H1 (cell line): ENCODE measurements at regions not wholly inside any gene's neighbourhood (a gene's known extent, or its start where the extent isn't known, plus 50 kb on each side); places are given as distances from the start of the nearest gene placed in this dataset.

Experiments
- CTCF ChIA-PET: fragments of 300-600 bp; sonication (Branson Sonifier 250); formaldehyde crosslinking; loops from one replicate; lab custom pipeline; 2021; ENCODE audit not compliant: partially characterized antibody; lab: Charles Lee
- POLR2A ChIA-PET: fragments of 300-600 bp; sonication (Branson Sonifier 250); formaldehyde crosslinking; loops from one replicate; lab custom pipeline; 2021; ENCODE audit warnings: inconsistent platforms; ENCODE audit not compliant: partially characterized antibody; lab: Charles Lee
- DNase-seq, 2 experiments: peaks; one replicate each; pipeline versions ENCODE4 v3.0.0 to v3.0.0-alpha.2; 2010 to 2022; ENCODE audit warnings: low spot score in 2 of 2, low read depth in 1 of 2, mixed read lengths in 1 of 2
- FAIRE-seq: peaks from 2 replicates; lab custom pipeline; 2011; peaks lifted over from hg19 to GRCh38; lab: Jason Lieb, UNC
- H2AFZ ChIP-seq: 2 replicates; pipeline ENCODE4 v1.8.1; 2012; ENCODE audit warnings: low read length, inconsistent platforms
- H2AK5ac ChIP-seq: 2 replicates; pipeline ENCODE4 v1.6.1; 2013; ENCODE audit warnings: low read depth, low read length
- H2BK120ac ChIP-seq: replicated peaks from 2 replicates; pipeline ENCODE3; 2013; ENCODE audit warnings: low read depth, low read length, inconsistent platforms
- H2BK12ac ChIP-seq: 2 replicates; pipeline ENCODE4 v1.6.1; 2013; ENCODE audit warnings: low read depth, low read length
- H2BK15ac ChIP-seq: 2 replicates; pipeline ENCODE4 v1.6.1; 2013; ENCODE audit warnings: low read length
- H2BK20ac ChIP-seq: 2 replicates; pipeline ENCODE4 v1.6.1; 2013; ENCODE audit warnings: low read length
- H2BK5ac ChIP-seq: 2 replicates; pipeline ENCODE4 v1.6.1; 2013; ENCODE audit warnings: low read depth, low read length
- H3K14ac ChIP-seq: 2 replicates; pipeline ENCODE4 v1.6.1; 2013; ENCODE audit warnings: inconsistent platforms; ENCODE audit not compliant: insufficient read length
- H3K18ac ChIP-seq: 2 replicates; pipeline ENCODE4 v1.6.1; 2013; ENCODE audit warnings: low read length; ENCODE audit errors: extremely low read depth
- H3K23ac ChIP-seq: 2 replicates; pipeline ENCODE4 v1.6.1; 2013; ENCODE audit warnings: inconsistent platforms; ENCODE audit not compliant: insufficient read length
- H3K23me2 ChIP-seq: 2 replicates; pipeline ENCODE4 v1.6.1; 2013; ENCODE audit warnings: low read depth, low read length
- H3K27ac ChIP-seq: 2 replicates; pipeline ENCODE4 v1.6.1; 2011; ENCODE audit warnings: low read depth, low read length, inconsistent platforms
- H3K27me3 ChIP-seq, 4 experiments: replicated peaks in 1 of 4; 1 replicate in 1 of 4; 2 replicates in 3 of 4; pipeline versions ENCODE4 v1.6.1 to v1.8.1; 2011 to 2013; ENCODE audit warnings: low read length in 3 of 4, mild to moderate bottlenecking in 3 of 4, inconsistent platforms in 2 of 4, mixed read lengths in 2 of 4, moderate library complexity in 1 of 4; ENCODE audit not compliant: control insufficient read depth in 3 of 4, insufficient read depth in 3 of 4; ENCODE audit errors: extremely low read depth in 1 of 4
- H3K36me3 ChIP-seq, 4 experiments: 2 replicates each; pipeline versions ENCODE4 v1.6.1 to v1.8.1; 2011 to 2013; ENCODE audit warnings: mild to moderate bottlenecking in 4 of 4, low read length in 3 of 4, moderate library complexity in 2 of 4, control low read depth in 1 of 4, inconsistent platforms in 1 of 4; ENCODE audit not compliant: insufficient read depth in 4 of 4, control insufficient read depth in 2 of 4
- H3K4ac ChIP-seq: replicated peaks from 2 replicates; pipeline ENCODE3; 2013; ENCODE audit warnings: low read length, low read depth, mixed read lengths, inconsistent platforms; ENCODE audit not compliant: insufficient read length
- H3K4me1 ChIP-seq, 4 experiments: replicated peaks in 1 of 4; 1 replicate in 1 of 4; 2 replicates in 3 of 4; pipeline versions ENCODE4 v1.6.1 to v1.8.1; 2011 to 2013; ENCODE audit warnings: low read length in 3 of 4, inconsistent platforms in 2 of 4, mixed read lengths in 1 of 4; ENCODE audit not compliant: insufficient read depth in 4 of 4, control insufficient read depth in 3 of 4
- H3K4me2 ChIP-seq, 2 experiments: 2 replicates each; pipeline versions ENCODE4 v1.6.1 to v1.8.1; 2011 to 2013; ENCODE audit warnings: low read depth in 2 of 2, low read length in 2 of 2, control low read depth in 1 of 2, inconsistent platforms in 1 of 2, mild to moderate bottlenecking in 1 of 2; ENCODE audit not compliant: insufficient read depth in 1 of 2
- H3K4me3 ChIP-seq, 4 experiments: fragments of 200-600, 300-600 bp in 1 of 4; sonication (generic), shearing (Covaris generic), sonication (Bioruptor Twin) in 1 of 4; 2 replicates each; pipeline versions ENCODE4 v1.5.1 to v1.8.1; 2011 to 2016; ENCODE audit warnings: low read length in 4 of 4, low read depth in 3 of 4, control low read depth in 2 of 4, inconsistent platforms in 2 of 4, mild to moderate bottlenecking in 2 of 4, mixed read lengths in 1 of 4, moderate library complexity in 1 of 4; ENCODE audit not compliant: insufficient read depth in 2 of 4; ENCODE audit errors: extremely low read depth in 1 of 4
- H3K56ac ChIP-seq: replicated peaks from 2 replicates; pipeline ENCODE3; 2013; ENCODE audit warnings: low read depth, mild to moderate bottlenecking, mixed read lengths, low read length, inconsistent platforms; ENCODE audit not compliant: insufficient read length
- H3K79me1 ChIP-seq: 2 replicates; pipeline ENCODE4 v1.6.1; 2013; ENCODE audit warnings: low read depth, low read length, control low read depth
- H3K79me2 ChIP-seq, 2 experiments: 2 replicates each; pipeline versions ENCODE4 v1.6.1 to v1.8.1; 2012 to 2013; ENCODE audit warnings: low read length in 2 of 2, mild to moderate bottlenecking in 2 of 2, inconsistent platforms in 1 of 2; ENCODE audit not compliant: insufficient read depth in 2 of 2, control insufficient read depth in 1 of 2
- H3K9ac ChIP-seq, 4 experiments: replicated peaks in 1 of 4; 1 replicate in 1 of 4; 2 replicates in 3 of 4; pipeline versions ENCODE4 v1.6.1 to v1.8.1; 2011 to 2013; ENCODE audit warnings: low read depth in 3 of 4, low read length in 3 of 4, control low read depth in 2 of 4, mild to moderate bottlenecking in 2 of 4, moderate library complexity in 2 of 4, inconsistent platforms in 1 of 4; ENCODE audit errors: extremely low read depth in 1 of 4
- H3K9me3 ChIP-seq, 2 experiments: 2 replicates each; pipeline versions ENCODE4 v1.6.1 to v1.8.1; 2012 to 2013; ENCODE audit warnings: mild to moderate bottlenecking in 2 of 2, moderate library complexity in 2 of 2, control low read depth in 1 of 2, inconsistent platforms in 1 of 2, low read depth in 1 of 2, low read length in 1 of 2, mixed read lengths in 1 of 2; ENCODE audit not compliant: insufficient read depth in 2 of 2
- H4K20me1 ChIP-seq, 2 experiments: replicated peaks in 1 of 2; 2 replicates each; pipeline versions ENCODE3 to v1.8.1; 2011 to 2013; ENCODE audit warnings: inconsistent platforms in 2 of 2, low read length in 2 of 2, mild to moderate bottlenecking in 1 of 2; ENCODE audit not compliant: insufficient read depth in 2 of 2, control insufficient read depth in 1 of 2
- H4K5ac ChIP-seq: 2 replicates; pipeline ENCODE4 v1.6.1; 2013; ENCODE audit warnings: low read length, low read depth, mixed read lengths, inconsistent platforms; ENCODE audit not compliant: insufficient read length
- H4K8ac ChIP-seq: 2 replicates; pipeline ENCODE4 v1.8.0; 2013; ENCODE audit warnings: mild to moderate bottlenecking, moderate library complexity, low read length, inconsistent platforms; ENCODE audit not compliant: insufficient read depth; ENCODE audit errors: extremely low read depth
- H4K91ac ChIP-seq: replicated peaks from 2 replicates; pipeline ENCODE3; 2013; ENCODE audit warnings: low read length, mixed read lengths, inconsistent platforms; ENCODE audit not compliant: insufficient read length
- ASH2L ChIP-seq: fragments of 200-600, 300-600 bp; sonication (generic); IDR thresholded peaks from one replicate; pipeline ENCODE4 v1.7.1; 2017; ENCODE audit warnings: low read length
- ATF2 ChIP-seq: IDR thresholded peaks from 2 replicates; pipeline ENCODE4 v1.6.1; 2012; ENCODE audit warnings: low read length, inconsistent platforms
- CREB1 ChIP-seq: IDR thresholded peaks from 2 replicates; pipeline ENCODE4 v1.6.1; 2012; ENCODE audit warnings: inconsistent platforms
- JUN ChIP-seq: IDR thresholded peaks from 2 replicates; pipeline ENCODE4 v1.6.1; 2011; ENCODE audit warnings: low read depth, mild to moderate bottlenecking, improper control_type of control experiment, low read length
- SIN3A ChIP-seq, 2 experiments: IDR thresholded peaks in 1 of 2; conservative IDR thresholded peaks in 1 of 2; 2 replicates each; pipeline ENCODE4 v1.6.1; 2011 to 2012; ENCODE audit warnings: low read length in 2 of 2, improper control_type of control experiment in 1 of 2, low read depth in 1 of 2, mild to moderate bottlenecking in 1 of 2
- USF2 ChIP-seq: IDR thresholded peaks from 2 replicates; pipeline ENCODE4 v1.6.1; 2011; ENCODE audit warnings: low read length, improper control_type of control experiment
- whole genome bisulfite sequencing, 2 experiments: shearing (Covaris generic) in 1 of 2; methylation state at CpG; one replicate each; pipeline versions ENCODE4 v1.1.6 to v1.1.7; 2013 to 2015; ENCODE audit warnings: low lambda C conversion rate in 2 of 2, mixed read lengths in 2 of 2, inconsistent platforms in 1 of 2, low coverage in 1 of 2, missing lambda C conversion rate in 1 of 2; ENCODE audit not compliant: insufficient replicate concordance in 2 of 2, insufficient coverage in 1 of 2, insufficient read length in 1 of 2; ENCODE audit errors: extremely low coverage in 1 of 2, missing lambda C conversion rate in 1 of 2; 5-methylcytosine and 5-hydroxymethylcytosine counted together

GRCh38 chr18:75506913-75507312 is 79.4 kb upstream of the SMIM21 start:
- Histone ChIP-seq H4K91ac (no peak overlapping the region), H3K9me3 (no peaks in the 10 kb centered on the region), H3K36me3 (no peaks in the 10 kb centered on the region), H2AFZ (no peak overlapping the region), H2BK15ac (no peak overlapping the region), H3K9ac (no peak overlapping the region), H4K20me1 (no peaks in the 10 kb centered on the region), H3K4me3 (no peak overlapping the region), H3K18ac (no peak overlapping the region), H2AK5ac (no peak overlapping the region), H3K23me2 (no peaks in the 10 kb centered on the region), H3K4ac (no peak overlapping the region), H3K27ac (no peak overlapping the region), H3K23ac (no peak overlapping the region), H3K14ac (no peak overlapping the region), H3K27me3 (peaks cover 0 to 1% (median 0%) of the 10 kb centered on the region in 4 experiments; a peak in 1 of 7 replicates), H4K5ac (no peak overlapping the region), H3K4me1 (no peaks in the 10 kb centered on the region), H2BK12ac (no peak overlapping the region), H3K4me2 (no peak overlapping the region), H2BK5ac (no peak overlapping the region), H3K56ac (no peak overlapping the region), H3K79me1 (no peaks in the 10 kb centered on the region), H3K79me2 (no peaks in the 10 kb centered on the region), H2BK120ac (no peak overlapping the region), H2BK20ac (no peak overlapping the region), H4K8ac (no peak overlapping the region)
- DNase-seq (no peak), FAIRE-seq (no peak)
- POLR2A ChIA-PET: no interaction called here
- TF ChIP-seq ATF2 (no peak), JUN (no peak), CREB1 (no peak), SIN3A (conservative IDR thresholded peaks at IDR 0.05 in 1 of 2, IDR thresholded peaks at IDR 0.05 in 1 of 2; ENCODE audit: low read depth in 1 of 2, low read length in 2 of 2) (no peak), USF2 (no peak), ASH2L (no peak)
- 96% methylated on average over 7 of the region's 7 CpGs; no CpG with 5 or more reads in 1 of the 2 experiments for WGBS, 2 experiments
- CTCF ChIA-PET: no interaction called here
